ENCODE measurements at regions not wholly inside any gene's neighbourhood (a gene's known extent, or its start where the extent isn't known, plus 50 kb on each side); places are given as distances from the start of the nearest gene placed in this dataset.

DNA sequence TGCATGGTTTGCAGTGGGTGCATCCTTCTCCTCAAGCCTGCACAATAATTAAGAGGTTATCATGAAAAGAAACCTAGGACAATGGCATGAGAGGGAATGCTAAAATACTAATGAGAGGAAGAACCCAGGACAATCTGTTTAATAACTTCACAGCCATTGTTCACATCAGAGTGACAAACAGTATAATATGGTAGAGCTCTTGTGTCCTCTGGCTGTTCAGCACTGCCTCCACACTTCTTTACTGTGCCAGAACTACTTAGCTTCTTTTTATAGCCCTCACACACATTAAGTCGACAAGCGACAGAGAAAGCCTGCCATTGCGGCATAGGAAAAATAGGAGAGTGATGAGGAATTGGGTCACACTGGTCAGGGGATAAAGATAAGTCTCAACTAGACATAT is 65.0 kb upstream of the MEIS2 start:
- no peak for TF ChIP-seq CTCF (IDR thresholded peaks at IDR 0.05)
- H3K36me3 Mint-ChIP-seq (ENCODE audit: low read depth), result peaks cover 4% of the 10 kb centered on the region
- peaks cover 11% of the 10 kb centered on the region for H3K9me3 Mint-ChIP-seq
- DNase-seq, result no peak
- H3K4me1 Mint-ChIP-seq, result peaks cover 21% of the 10 kb centered on the region
- H3K27me3 Mint-ChIP-seq (ENCODE audit: low read depth, poor library complexity), result no peaks in the 10 kb centered on the region
- H3K27ac Mint-ChIP-seq, result no peak overlapping the region
- H3K4me3 Mint-ChIP-seq, result no peak overlapping the region

DNA sequence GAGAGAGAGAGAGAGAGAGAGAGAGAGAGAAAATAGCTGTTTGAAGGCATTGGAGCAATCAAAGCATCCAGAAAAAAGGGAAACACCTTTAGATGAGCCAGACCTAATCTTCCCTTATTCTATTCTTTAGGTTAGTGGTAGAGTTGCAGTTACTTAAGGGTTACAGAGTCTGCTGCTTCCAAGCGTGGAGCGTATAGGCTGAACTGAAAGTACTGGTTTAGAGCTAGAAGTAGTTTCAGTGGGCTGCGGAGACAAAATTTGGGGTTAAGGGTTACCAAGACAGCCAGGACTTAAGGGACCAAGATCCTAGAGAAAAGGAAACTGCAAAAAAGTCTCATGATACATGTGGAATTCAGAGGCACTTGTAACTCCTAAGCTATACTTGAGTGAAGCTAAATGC is 66.1 kb upstream of the MEIS2 start:
- peaks cover 4% of the 10 kb centered on the region for H3K36me3 Mint-ChIP-seq (ENCODE audit: low read depth)
- H3K27me3 Mint-ChIP-seq (ENCODE audit: low read depth, poor library complexity), result no peaks in the 10 kb centered on the region
- DNase-seq, result no peak
- no peak for TF ChIP-seq CTCF (IDR thresholded peaks at IDR 0.05)
- H3K4me3 Mint-ChIP-seq, result no peak overlapping the region
- H3K9me3 Mint-ChIP-seq, result peaks cover 11% of the 10 kb centered on the region
- H3K27ac Mint-ChIP-seq, result peak overlapping the region; percentile 37
- peaks cover 14% of the 10 kb centered on the region for H3K4me1 Mint-ChIP-seq

DNA sequence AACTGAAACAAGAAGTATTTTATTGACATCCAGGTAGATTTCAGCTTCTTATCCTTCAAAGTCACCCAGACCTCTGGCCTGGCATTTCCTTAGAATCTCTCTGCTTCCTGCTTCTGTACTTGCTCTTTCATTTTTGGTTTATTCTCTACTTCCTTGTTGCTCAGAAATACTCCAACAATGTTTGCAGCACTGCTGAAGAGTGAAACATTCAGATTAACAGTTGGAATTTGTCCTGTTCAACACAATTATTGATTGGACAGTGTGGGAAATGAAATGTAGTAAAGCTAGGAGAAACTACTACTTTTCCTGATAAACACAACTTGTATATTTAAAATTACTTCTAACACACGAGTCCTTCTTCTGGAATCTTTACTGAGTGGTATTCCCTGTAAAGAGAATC is 81.0 kb upstream of the MEIS2 start:
- peaks cover 37% of the 10 kb centered on the region for H3K9me3 Mint-ChIP-seq
- no peak for TF ChIP-seq CTCF (IDR thresholded peaks at IDR 0.05)
- H3K4me1 Mint-ChIP-seq, result no peaks in the 10 kb centered on the region
- H3K27ac Mint-ChIP-seq, result no peak overlapping the region
- peaks cover 3% of the 10 kb centered on the region for H3K27me3 Mint-ChIP-seq (ENCODE audit: low read depth, poor library complexity)
- no peak for DNase-seq
- H3K36me3 Mint-ChIP-seq (ENCODE audit: low read depth), result no peaks in the 10 kb centered on the region
- H3K4me3 Mint-ChIP-seq, result no peak overlapping the region

DNA sequence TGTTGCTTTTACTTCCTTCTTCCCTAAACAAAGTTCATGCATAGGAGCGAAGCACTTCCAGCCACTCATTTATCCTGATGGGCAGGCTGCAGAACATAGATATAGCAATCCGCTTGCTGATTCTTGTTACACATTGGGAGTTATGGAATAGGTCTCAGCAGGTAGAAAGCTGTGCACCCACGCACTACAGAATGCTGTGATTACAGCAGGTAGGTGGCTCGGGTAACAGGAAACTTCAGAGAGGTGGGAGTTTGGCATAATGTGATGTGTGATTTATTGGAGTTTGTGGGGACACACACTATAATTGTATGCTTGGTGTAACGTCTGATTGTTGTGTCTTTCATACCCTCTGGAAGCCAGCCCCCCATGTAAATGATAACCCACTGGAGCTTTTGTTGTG is 99.2 kb upstream of the MEIS2 start:
- Mint-ChIP-seq H3K36me3 (ENCODE audit: low read depth) (no peaks in the 10 kb centered on the region), H3K4me3 (no peak overlapping the region), H3K27me3 (ENCODE audit: low read depth, poor library complexity) (no peaks in the 10 kb centered on the region), H3K9me3 (no peaks in the 10 kb centered on the region), H3K27ac (no peak overlapping the region), H3K4me1 (peaks cover 6% of the 10 kb centered on the region)
- no peak for DNase-seq
- TF ChIP-seq CTCF (IDR thresholded peaks at IDR 0.05), result no peak

DNA sequence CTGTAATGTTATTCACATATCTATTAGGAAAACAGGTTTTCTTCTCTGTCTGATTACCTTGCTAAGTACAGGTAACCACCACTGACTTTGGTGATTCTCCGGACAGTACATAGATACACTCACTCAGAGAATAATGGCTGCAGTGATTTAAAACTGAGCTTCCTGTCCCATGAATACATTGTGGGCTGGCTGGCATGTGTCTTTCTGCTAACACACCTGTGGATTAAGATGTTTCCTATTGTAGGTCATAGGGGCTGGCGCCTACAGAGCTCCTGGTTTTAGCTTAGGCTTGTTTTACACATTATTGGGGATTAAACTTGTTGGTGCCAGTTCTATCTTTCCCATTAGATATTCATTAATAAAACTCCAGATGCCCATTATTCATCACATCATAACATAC is 102.7 kb upstream of the MEIS2 start:
- Mint-ChIP-seq H3K9me3 (no peaks in the 10 kb centered on the region), H3K27ac (no peak overlapping the region), H3K36me3 (ENCODE audit: low read depth) (no peaks in the 10 kb centered on the region), H3K4me1 (peaks cover 6% of the 10 kb centered on the region), H3K4me3 (no peak overlapping the region), H3K27me3 (ENCODE audit: low read depth, poor library complexity) (no peaks in the 10 kb centered on the region)
- no peak for TF ChIP-seq CTCF (IDR thresholded peaks at IDR 0.05)
- no peak for DNase-seq

- Mint-ChIP-seq H3K36me3 (ENCODE audit: low read depth) (no peaks in the 10 kb centered on the region), H3K4me3 (no peak overlapping the region), H3K27me3 (ENCODE audit: low read depth, poor library complexity) (no peaks in the 10 kb centered on the region), H3K27ac (no peak overlapping the region), H3K9me3 (no peaks in the 10 kb centered on the region), H3K4me1 (peaks cover 2% of the 10 kb centered on the region)
- no peak for DNase-seq
- TF ChIP-seq CTCF (IDR thresholded peaks at IDR 0.05), result no peak
Observed at GRCh38 chr15:37204692-37205091, 104.3 kb upstream of the MEIS2 start.
